Activated CD4-positive, alpha-beta T cell treated with anti-CD3 and anti-CD28 coated beads, Interleukin-2, amount 10 ng/mL, durations not matched to agents 7 days and 5 days (primary cell): ENCODE measurements at regions not wholly inside any gene's neighbourhood (a gene's known extent, or its start where the extent isn't known, plus 50 kb on each side); places are given as distances from the start of the nearest gene placed in this dataset.
A peak's percentile ranks its signal among the peaks of the same experiment; 100 is the strongest.

ENCODE experiments used
- CTCF ChIA-PET: fragments of 350-600 bp; sonication (Branson Sonifier 250); formaldehyde crosslinking; loops from one replicate; lab custom pipeline; 2021; ENCODE audit warnings: antibody characterized with exemption; lab: Charles Lee
- POLR2A ChIA-PET: fragments of 350-600 bp; sonication (Branson Sonifier 250); formaldehyde crosslinking; loops from one replicate; lab custom pipeline; 2021; ENCODE audit warnings: antibody characterized with exemption; lab: Charles Lee
- DNase-seq: peaks from one replicate; pipeline ENCODE4 v3.0.0-alpha.2; 2020
- H3K27ac Mint-ChIP-seq: one replicate; pipeline ENCODE4 v1.8.0; 2021; ENCODE audit warnings: mild to moderate bottlenecking, moderate library complexity, mixed read lengths
- H3K27me3 Mint-ChIP-seq: one replicate; pipeline ENCODE4 v1.8.0; 2021; ENCODE audit warnings: mixed read lengths
- H3K36me3 Mint-ChIP-seq: one replicate; pipeline ENCODE4 v1.8.0; 2021; ENCODE audit warnings: low read depth, mixed read lengths
- H3K4me1 Mint-ChIP-seq: one replicate; pipeline ENCODE4 v1.8.0; 2021; ENCODE audit warnings: mixed read lengths
- H3K4me3 Mint-ChIP-seq: one replicate; pipeline ENCODE4 v1.8.0; 2021; ENCODE audit warnings: mild to moderate bottlenecking, moderate library complexity, mixed read lengths
- H3K9me3 Mint-ChIP-seq: one replicate; pipeline ENCODE4 v1.8.0; 2021; ENCODE audit warnings: mixed read lengths

- no peak overlapping the region for H3K4me3 Mint-ChIP-seq
- H3K9me3 Mint-ChIP-seq, result peaks cover 3% of the 10 kb centered on the region
- H3K36me3 Mint-ChIP-seq, result no peaks in the 10 kb centered on the region
- no peak overlapping the region for H3K27ac Mint-ChIP-seq
- POLR2A ChIA-PET, result no interaction called here
- H3K4me1 Mint-ChIP-seq, result no peaks in the 10 kb centered on the region
- DNase-seq, result no peak
- no peaks in the 10 kb centered on the region for H3K27me3 Mint-ChIP-seq
- CTCF ChIA-PET, result no interaction called here
Observed at GRCh38 chr21:22710721-22711120, 1712.5 kb downstream of the NCAM2 start.

GRCh38 chr21:22711636-22712035 is 1713.4 kb downstream of the NCAM2 start:
- no peak overlapping the region for H3K27ac Mint-ChIP-seq
- ChIA-PET POLR2A (no interaction called here), CTCF (no interaction called here)
- no peaks in the 10 kb centered on the region for H3K4me1 Mint-ChIP-seq
- no peak overlapping the region for H3K4me3 Mint-ChIP-seq
- peaks cover 3% of the 10 kb centered on the region for H3K9me3 Mint-ChIP-seq
- no peak for DNase-seq
- no peaks in the 10 kb centered on the region for H3K36me3 Mint-ChIP-seq
- H3K27me3 Mint-ChIP-seq, result no peaks in the 10 kb centered on the region

- Mint-ChIP-seq H3K27ac (no peak overlapping the region), H3K9me3 (peaks cover 10% of the 10 kb centered on the region), H3K36me3 (no peaks in the 10 kb centered on the region), H3K4me1 (no peaks in the 10 kb centered on the region), H3K4me3 (no peak overlapping the region), H3K27me3 (no peaks in the 10 kb centered on the region)
- ChIA-PET CTCF (no interaction called here), POLR2A (no interaction called here)
- no peak for DNase-seq
Observed at GRCh38 chr21:22725436-22725835, 1727.2 kb downstream of the NCAM2 start.

GRCh38 chr21:22728091-22728490 is 1729.9 kb downstream of the NCAM2 start:
- H3K36me3 Mint-ChIP-seq, result no peaks in the 10 kb centered on the region
- no peak overlapping the region for H3K4me3 Mint-ChIP-seq
- no peak for DNase-seq
- H3K4me1 Mint-ChIP-seq, result no peaks in the 10 kb centered on the region
- ChIA-PET POLR2A (no interaction called here), CTCF (interaction anchor here (0.6 kb wide), 1 partner anchor 354 kb away, joined by 3 read pairs; no protein-coding TSS in a partner anchor)
- no peaks in the 10 kb centered on the region for H3K27me3 Mint-ChIP-seq
- H3K9me3 Mint-ChIP-seq, result peaks cover 11% of the 10 kb centered on the region
- no peak overlapping the region for H3K27ac Mint-ChIP-seq

- Mint-ChIP-seq H3K36me3 (no peaks in the 10 kb centered on the region), H3K4me1 (no peaks in the 10 kb centered on the region), H3K9me3 (no peaks in the 10 kb centered on the region), H3K27me3 (no peaks in the 10 kb centered on the region), H3K27ac (no peak overlapping the region), H3K4me3 (no peak overlapping the region)
- no peak for DNase-seq
- CTCF ChIA-PET, result no interaction called here
- POLR2A ChIA-PET, result no interaction called here
Observed at GRCh38 chr21:22743085-22743484, 1744.9 kb downstream of the NCAM2 start.

- H3K27ac Mint-ChIP-seq, result no peak overlapping the region
- ChIA-PET POLR2A (no interaction called here), CTCF (no interaction called here)
Observed at GRCh38 chr21:22754746-22755145, 1756.5 kb downstream of the NCAM2 start.

GRCh38 chr21:22758478-22758877 is 1760.3 kb downstream of the NCAM2 start:
- DNase-seq, result no peak
- Mint-ChIP-seq H3K9me3 (peaks cover 2% of the 10 kb centered on the region), H3K4me3 (no peak overlapping the region), H3K27ac (no peak overlapping the region), H3K4me1 (no peaks in the 10 kb centered on the region), H3K36me3 (no peaks in the 10 kb centered on the region), H3K27me3 (no peaks in the 10 kb centered on the region)
- ChIA-PET CTCF (no interaction called here), POLR2A (no interaction called here)

More at GRCh38 chr21:22754746-22755145, 1756.5 kb downstream of the NCAM2 start:
- no peaks in the 10 kb centered on the region for H3K4me1 Mint-ChIP-seq
- H3K9me3 Mint-ChIP-seq, result no peaks in the 10 kb centered on the region
- no peaks in the 10 kb centered on the region for H3K36me3 Mint-ChIP-seq
- H3K27me3 Mint-ChIP-seq, result no peaks in the 10 kb centered on the region
- no peak overlapping the region for H3K4me3 Mint-ChIP-seq
- no peak for DNase-seq

- POLR2A ChIA-PET, result no interaction called here
- no peak overlapping the region for H3K27ac Mint-ChIP-seq
- peaks cover 2% of the 10 kb centered on the region for H3K9me3 Mint-ChIP-seq
- no peaks in the 10 kb centered on the region for H3K36me3 Mint-ChIP-seq
- no peaks in the 10 kb centered on the region for H3K27me3 Mint-ChIP-seq
- CTCF ChIA-PET, result interaction anchor here (0.9 kb wide), 1 partner anchor 12 kb away, joined by 3 read pairs; no protein-coding TSS in a partner anchor
- DNase-seq, result no peak
- no peak overlapping the region for H3K4me3 Mint-ChIP-seq
- H3K4me1 Mint-ChIP-seq, result no peaks in the 10 kb centered on the region
Observed at GRCh38 chr21:22762463-22762862, 1764.3 kb downstream of the NCAM2 start.

GRCh38 chr21:22763442-22763841 is 1765.2 kb downstream of the NCAM2 start:
- CTCF ChIA-PET, result no interaction called here
- DNase-seq, result no peak
- peaks cover 2% of the 10 kb centered on the region for H3K9me3 Mint-ChIP-seq
- POLR2A ChIA-PET, result no interaction called here
- H3K36me3 Mint-ChIP-seq, result no peaks in the 10 kb centered on the region
- H3K4me3 Mint-ChIP-seq, result no peak overlapping the region
- H3K27me3 Mint-ChIP-seq, result no peaks in the 10 kb centered on the region
- H3K27ac Mint-ChIP-seq, result no peak overlapping the region
- no peaks in the 10 kb centered on the region for H3K4me1 Mint-ChIP-seq

GRCh38 chr21:22764222-22764621 is 1766.0 kb downstream of the NCAM2 start:
- H3K36me3 Mint-ChIP-seq, result no peaks in the 10 kb centered on the region
- H3K27me3 Mint-ChIP-seq, result no peaks in the 10 kb centered on the region
- no peak for DNase-seq
- ChIA-PET POLR2A (no interaction called here), CTCF (no interaction called here)
- peaks cover 2% of the 10 kb centered on the region for H3K9me3 Mint-ChIP-seq
- H3K4me1 Mint-ChIP-seq, result no peaks in the 10 kb centered on the region
- H3K27ac Mint-ChIP-seq, result no peak overlapping the region
- H3K4me3 Mint-ChIP-seq, result no peak overlapping the region

GRCh38 chr21:22791376-22791775 is 1793.2 kb downstream of the NCAM2 start:
- CTCF ChIA-PET, result interaction anchor here (0.6 kb wide), 1 partner anchor 44 kb away, joined by 3 read pairs; no protein-coding TSS in a partner anchor
- POLR2A ChIA-PET, result no interaction called here
- Mint-ChIP-seq H3K27ac (no peak overlapping the region), H3K36me3 (no peaks in the 10 kb centered on the region), H3K9me3 (no peaks in the 10 kb centered on the region), H3K4me1 (no peaks in the 10 kb centered on the region), H3K27me3 (no peaks in the 10 kb centered on the region), H3K4me3 (no peak overlapping the region)
- DNase-seq, result no peak

GRCh38 chr21:22791986-22792560 is 1793.9 kb downstream of the NCAM2 start:
- CTCF ChIA-PET, result interaction anchor here (0.6 kb wide), 1 partner anchor 43 kb away, joined by 3 read pairs; no protein-coding TSS in a partner anchor

GRCh38 chr21:22795091-22795490 is 1796.9 kb downstream of the NCAM2 start:
- H3K9me3 Mint-ChIP-seq, result no peaks in the 10 kb centered on the region
- no peaks in the 10 kb centered on the region for H3K27me3 Mint-ChIP-seq
- no peak overlapping the region for H3K27ac Mint-ChIP-seq
- H3K4me3 Mint-ChIP-seq, result no peak overlapping the region
- DNase-seq, result no peak
- ChIA-PET CTCF (no interaction called here), POLR2A (no interaction called here)
- no peaks in the 10 kb centered on the region for H3K4me1 Mint-ChIP-seq
- H3K36me3 Mint-ChIP-seq, result no peaks in the 10 kb centered on the region

More at GRCh38 chr21:22791986-22792560, 1793.9 kb downstream of the NCAM2 start:
- H3K9me3 Mint-ChIP-seq, result no peaks in the 10 kb centered on the region
- peak; percentile 27 for DNase-seq
- POLR2A ChIA-PET, result no interaction called here
- H3K27me3 Mint-ChIP-seq, result no peaks in the 10 kb centered on the region
- no peaks in the 10 kb centered on the region for H3K36me3 Mint-ChIP-seq
- H3K4me1 Mint-ChIP-seq, result no peaks in the 10 kb centered on the region
- no peak overlapping the region for H3K4me3 Mint-ChIP-seq
- H3K27ac Mint-ChIP-seq, result no peak overlapping the region

- Mint-ChIP-seq H3K27me3 (no peaks in the 10 kb centered on the region), H3K9me3 (no peaks in the 10 kb centered on the region), H3K4me1 (no peaks in the 10 kb centered on the region), H3K36me3 (no peaks in the 10 kb centered on the region), H3K27ac (no peak overlapping the region), H3K4me3 (no peak overlapping the region)
- POLR2A ChIA-PET, result no interaction called here
- no peak for DNase-seq
- CTCF ChIA-PET, result no interaction called here
Observed at GRCh38 chr21:22795644-22796043, 1797.4 kb downstream of the NCAM2 start.
